H9 (cell line): ENCODE measurements at regions not wholly inside any gene's neighbourhood (a gene's known extent, or its start where the extent isn't known, plus 50 kb on each side); places are given as distances from the start of the nearest gene placed in this dataset.

Source experiments
- DNase-seq: peaks from one replicate; pipeline ENCODE4 v3.0.0-alpha.2; 2017
- H2AFZ ChIP-seq: one replicate; pipeline ENCODE4 v1.6.1; 2013; ENCODE audit warnings: mild to moderate bottlenecking, low read length, control low read depth, moderate library complexity
- H2AK5ac ChIP-seq: 2 replicates; pipeline ENCODE4 v1.6.1; 2013; ENCODE audit warnings: low read length, control low read depth, mixed read lengths; ENCODE audit not compliant: insufficient read length
- H2BK120ac ChIP-seq: one replicate; pipeline ENCODE4 v1.6.1; 2013; ENCODE audit warnings: low read depth, mild to moderate bottlenecking, low read length, control low read depth, inconsistent platforms; ENCODE audit not compliant: poor library complexity, severe bottlenecking
- H2BK12ac ChIP-seq: 2 replicates; pipeline ENCODE4 v1.6.1; 2013; ENCODE audit warnings: low read length, control low read depth, mixed read lengths, low read depth; ENCODE audit not compliant: insufficient read length
- H2BK15ac ChIP-seq: 2 replicates; pipeline ENCODE4 v1.6.1; 2013; ENCODE audit warnings: low read depth, low read length, control low read depth
- H2BK20ac ChIP-seq: one replicate; pipeline ENCODE4 v1.6.1; 2013; ENCODE audit warnings: low read depth, mild to moderate bottlenecking, low read length, control low read depth, inconsistent platforms; ENCODE audit not compliant: poor library complexity, severe bottlenecking
- H2BK5ac ChIP-seq: 2 replicates; pipeline ENCODE4 v1.6.1; 2013; ENCODE audit warnings: low read length, control low read depth, mixed read lengths; ENCODE audit not compliant: insufficient read length
- H3K14ac ChIP-seq: 2 replicates; pipeline ENCODE4 v1.6.1; 2013; ENCODE audit warnings: low read length, control low read depth; ENCODE audit not compliant: insufficient read depth
- H3K18ac ChIP-seq: 2 replicates; pipeline ENCODE4 v1.6.1; 2013; ENCODE audit warnings: low read depth, mild to moderate bottlenecking, mixed read lengths, low read length, control low read depth; ENCODE audit not compliant: insufficient read length
- H3K23ac ChIP-seq: 2 replicates; pipeline ENCODE4 v1.6.1; 2013; ENCODE audit warnings: low read length, control low read depth, mixed read lengths, low read depth; ENCODE audit not compliant: insufficient read length
- H3K23me2 ChIP-seq: 2 replicates; pipeline ENCODE4 v1.6.1; 2013; ENCODE audit warnings: low read depth, mild to moderate bottlenecking, mixed read lengths, low read length, control low read depth; ENCODE audit not compliant: insufficient read length, poor library complexity, severe bottlenecking
- H3K27ac ChIP-seq: 2 replicates; pipeline ENCODE4 v1.5.1; 2013; ENCODE audit warnings: low read length, control low read depth, mixed read lengths, low read depth; ENCODE audit not compliant: insufficient read length
- H3K27me3 ChIP-seq: 2 replicates; pipeline ENCODE4 v1.6.1; 2013; ENCODE audit warnings: low read length, control low read depth, inconsistent platforms; ENCODE audit not compliant: insufficient read depth
- H3K4ac ChIP-seq: 2 replicates; pipeline ENCODE4 v1.6.1; 2013; ENCODE audit warnings: low read depth, mild to moderate bottlenecking, control low read depth, inconsistent platforms, low read length, moderate library complexity
- H3K4me1 ChIP-seq: 2 replicates; pipeline ENCODE4 v1.6.1; 2013; ENCODE audit warnings: low read length, control low read depth, inconsistent platforms; ENCODE audit not compliant: insufficient read depth
- H3K4me2 ChIP-seq: 2 replicates; pipeline ENCODE4 v1.6.1; 2013; ENCODE audit warnings: low read length, control low read depth, mixed read lengths; ENCODE audit not compliant: insufficient read length, insufficient read depth
- H3K56ac ChIP-seq: 2 replicates; pipeline ENCODE4 v1.6.1; 2013; ENCODE audit warnings: low read depth, mild to moderate bottlenecking, mixed read lengths, low read length, control low read depth; ENCODE audit not compliant: insufficient read length
- H3K79me1 ChIP-seq: 2 replicates; pipeline ENCODE4 v1.6.1; 2013; ENCODE audit warnings: low read depth, mild to moderate bottlenecking, moderate library complexity, low read length, control low read depth, inconsistent platforms; ENCODE audit not compliant: insufficient read depth, poor library complexity, severe bottlenecking
- H3K79me2 ChIP-seq: 2 replicates; pipeline ENCODE4 v1.6.1; 2013; ENCODE audit warnings: low read length, control low read depth, inconsistent platforms; ENCODE audit not compliant: insufficient read depth
- H3K9ac ChIP-seq: 2 replicates; pipeline ENCODE4 v1.6.1; 2013; ENCODE audit warnings: low read length, control low read depth, mixed read lengths; ENCODE audit not compliant: insufficient read length; ENCODE audit errors: extremely low read depth
- H3K9me3 ChIP-seq: one replicate; pipeline ENCODE4 v1.6.1; 2013; ENCODE audit warnings: low read depth, low read length, inconsistent platforms; ENCODE audit not compliant: control insufficient read depth
- H3T11ph ChIP-seq: one replicate; pipeline ENCODE4 v1.6.1; 2013; ENCODE audit warnings: mild to moderate bottlenecking, low read length, control low read depth, inconsistent platforms
- H4K20me1 ChIP-seq: one replicate; pipeline ENCODE4 v1.6.1; 2013; ENCODE audit not compliant: control insufficient read depth, insufficient read length, insufficient read depth
- H4K5ac ChIP-seq: 2 replicates; pipeline ENCODE4 v1.6.1; 2013; ENCODE audit warnings: low read depth, mild to moderate bottlenecking, mixed read lengths, low read length, control low read depth; ENCODE audit not compliant: insufficient read length
- H4K8ac ChIP-seq: replicated peaks from 2 replicates; pipeline ENCODE4 v1.6.1; 2013; ENCODE audit warnings: low read length, control low read depth, mixed read lengths, low read depth; ENCODE audit not compliant: insufficient read length
- H4K91ac ChIP-seq: 2 replicates; pipeline ENCODE4 v1.6.1; 2013; ENCODE audit warnings: low read depth, mild to moderate bottlenecking, moderate library complexity, mixed read lengths, low read length, control low read depth; ENCODE audit not compliant: insufficient read length
- H3K27ac Mint-ChIP-seq, 3 experiments: 2 replicates in 2 of 3; 3 replicates in 1 of 3; pipeline ENCODE4 v1.8.0; 2020 to 2021; ENCODE audit warnings: mixed read lengths in 3 of 3, mild to moderate bottlenecking in 1 of 3, moderate library complexity in 1 of 3
- H3K27me3 Mint-ChIP-seq: 2 replicates; pipeline ENCODE4 v1.8.0; 2021; ENCODE audit warnings: low read depth, mild to moderate bottlenecking, moderate library complexity, mixed read lengths
- H3K36me3 Mint-ChIP-seq, 3 experiments: 2 replicates in 2 of 3; 3 replicates in 1 of 3; pipeline ENCODE4 v1.8.0; 2020 to 2021; ENCODE audit warnings: low read depth in 3 of 3, mixed read lengths in 3 of 3; ENCODE audit not compliant: insufficient read depth in 1 of 3
- H3K4me1 Mint-ChIP-seq, 2 experiments: 2 replicates each; pipeline ENCODE4 v1.8.0; 2020; ENCODE audit warnings: mixed read lengths in 2 of 2
- H3K4me3 Mint-ChIP-seq, 2 experiments: 2 replicates in 1 of 2; 3 replicates in 1 of 2; pipeline ENCODE4 v1.8.0; 2020 to 2021; ENCODE audit warnings: mild to moderate bottlenecking in 2 of 2, mixed read lengths in 2 of 2, moderate library complexity in 1 of 2
- H3K9me3 Mint-ChIP-seq, 2 experiments: 2 replicates in 1 of 2; 3 replicates in 1 of 2; pipeline ENCODE4 v1.8.0; 2020; ENCODE audit warnings: mild to moderate bottlenecking in 2 of 2, mixed read lengths in 2 of 2, moderate library complexity in 1 of 2
- TF ChIP-seq, protein P1 (sequence below): fragments of 200-600 bp; sonication (generic); conservative IDR thresholded peaks from 3 replicates; pipeline ENCODE4 v1.8.0; 2021; ENCODE audit warnings: antibody characterized with exemption, mild to moderate bottlenecking

DNA sequence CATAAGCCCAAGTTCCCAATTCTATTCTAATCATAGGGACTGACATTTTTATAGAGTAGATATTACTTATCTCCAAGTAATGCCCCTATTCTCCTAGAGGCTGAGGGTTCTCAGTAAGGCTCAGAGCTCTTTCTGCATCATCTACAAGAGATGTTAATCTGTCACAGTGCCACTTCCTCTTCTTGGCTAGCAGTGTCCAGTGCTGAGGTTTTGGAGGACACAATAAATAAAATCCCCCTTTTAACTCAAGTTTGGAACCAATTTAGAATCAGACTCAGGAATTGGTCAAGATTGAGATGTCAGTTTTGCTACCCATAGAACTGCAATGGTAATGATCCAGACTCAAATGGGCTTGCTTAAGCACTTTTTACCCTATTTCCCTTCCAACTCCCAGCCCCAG, 154.1 kb upstream of the ARID2 start:
- H3K27me3 Mint-ChIP-seq, result no peaks in the 10 kb centered on the region
- Histone ChIP-seq H2BK120ac (no peak overlapping the region), H2BK12ac (no peak overlapping the region), H3K56ac (no peak overlapping the region), H3K18ac (no peak overlapping the region), H2BK5ac (no peak overlapping the region), H2AK5ac (no peak overlapping the region), H2BK20ac (no peak overlapping the region), H3K9ac (no peak overlapping the region), H4K91ac (no peak overlapping the region), H3K14ac (no peak overlapping the region), H3K27ac (no peak overlapping the region), H3K4me2 (no peak overlapping the region), H3K4me1 (no peaks in the 10 kb centered on the region), H3T11ph (no peak overlapping the region), H3K4ac (no peak overlapping the region), H4K5ac (no peak overlapping the region), H3K23ac (no peak overlapping the region), H3K79me2 (no peaks in the 10 kb centered on the region), H3K79me1 (no peaks in the 10 kb centered on the region), H4K8ac (no peak overlapping the region), H2AFZ (no peak overlapping the region), H3K27me3 (no peaks in the 10 kb centered on the region), H2BK15ac (no peak overlapping the region), H3K23me2 (no peaks in the 10 kb centered on the region), H3K9me3 (no peaks in the 10 kb centered on the region), H4K20me1 (no peaks in the 10 kb centered on the region)
- no peak for DNase-seq
- H3K27ac Mint-ChIP-seq, result no peak overlapping the region
- no peaks in the 10 kb centered on the region for H3K36me3 Mint-ChIP-seq
- H3K4me3 Mint-ChIP-seq, result no peak overlapping the region
- TF ChIP-seq, protein P1, sequence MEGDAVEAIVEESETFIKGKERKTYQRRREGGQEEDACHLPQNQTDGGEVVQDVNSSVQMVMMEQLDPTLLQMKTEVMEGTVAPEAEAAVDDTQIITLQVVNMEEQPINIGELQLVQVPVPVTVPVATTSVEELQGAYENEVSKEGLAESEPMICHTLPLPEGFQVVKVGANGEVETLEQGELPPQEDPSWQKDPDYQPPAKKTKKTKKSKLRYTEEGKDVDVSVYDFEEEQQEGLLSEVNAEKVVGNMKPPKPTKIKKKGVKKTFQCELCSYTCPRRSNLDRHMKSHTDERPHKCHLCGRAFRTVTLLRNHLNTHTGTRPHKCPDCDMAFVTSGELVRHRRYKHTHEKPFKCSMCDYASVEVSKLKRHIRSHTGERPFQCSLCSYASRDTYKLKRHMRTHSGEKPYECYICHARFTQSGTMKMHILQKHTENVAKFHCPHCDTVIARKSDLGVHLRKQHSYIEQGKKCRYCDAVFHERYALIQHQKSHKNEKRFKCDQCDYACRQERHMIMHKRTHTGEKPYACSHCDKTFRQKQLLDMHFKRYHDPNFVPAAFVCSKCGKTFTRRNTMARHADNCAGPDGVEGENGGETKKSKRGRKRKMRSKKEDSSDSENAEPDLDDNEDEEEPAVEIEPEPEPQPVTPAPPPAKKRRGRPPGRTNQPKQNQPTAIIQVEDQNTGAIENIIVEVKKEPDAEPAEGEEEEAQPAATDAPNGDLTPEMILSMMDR, result no peak
- peaks cover 22 to 25% of the 10 kb centered on the region in 2 experiments for H3K4me1 Mint-ChIP-seq
- H3K9me3 Mint-ChIP-seq, result no peaks in the 10 kb centered on the region
